Stimulated activated CD4-positive, alpha-beta T cell treated with anti-CD3 and anti-CD28 coated beads, Interleukin-1b, Interleukin-23, amount 100 ng/mL, for 24 hours (primary cell): ENCODE measurements at regions not wholly inside any gene's neighbourhood (a gene's known extent, or its start where the extent isn't known, plus 50 kb on each side); places are given as distances from the start of the nearest gene placed in this dataset.

ENCODE experiments used
- DNase-seq, 4 experiments: peaks; one replicate each; pipeline ENCODE4 v3.0.0-alpha.2; 2020; ENCODE audit warnings: low read depth in 4 of 4, low spot score in 1 of 4

DNA sequence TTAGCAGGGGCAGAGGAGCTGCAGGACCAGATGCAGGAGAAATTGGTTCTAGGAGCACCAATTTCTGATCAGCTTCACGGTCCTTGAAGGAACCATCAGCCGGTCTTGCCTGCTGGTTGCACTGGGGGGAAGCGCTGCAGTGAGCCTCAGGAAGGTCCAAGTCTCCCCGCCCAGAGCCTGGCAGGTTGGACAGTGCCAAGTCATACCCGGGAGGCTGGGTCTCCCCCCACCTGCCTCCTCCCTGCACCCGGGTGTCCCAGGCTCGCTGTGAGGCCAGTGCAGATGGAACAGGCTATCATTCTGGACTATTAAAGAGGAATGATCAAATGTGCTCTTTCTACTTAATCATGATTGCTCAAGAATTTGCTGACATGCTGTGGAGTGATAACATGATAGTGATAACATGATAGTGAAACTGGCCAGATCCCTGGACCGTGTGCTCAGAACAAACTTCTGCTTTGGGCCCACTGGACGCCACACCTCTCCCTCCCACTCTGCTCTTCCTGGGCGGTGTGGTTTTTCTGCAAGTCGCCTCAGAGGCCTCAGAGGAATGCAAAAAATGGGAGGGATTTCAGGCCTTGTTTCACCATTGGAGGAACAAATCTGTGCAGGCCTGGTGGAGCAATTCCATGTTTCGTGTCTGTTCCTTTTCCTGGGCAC is 236.0 kb downstream of the IRF8 start:
- no peak for DNase-seq

DNA sequence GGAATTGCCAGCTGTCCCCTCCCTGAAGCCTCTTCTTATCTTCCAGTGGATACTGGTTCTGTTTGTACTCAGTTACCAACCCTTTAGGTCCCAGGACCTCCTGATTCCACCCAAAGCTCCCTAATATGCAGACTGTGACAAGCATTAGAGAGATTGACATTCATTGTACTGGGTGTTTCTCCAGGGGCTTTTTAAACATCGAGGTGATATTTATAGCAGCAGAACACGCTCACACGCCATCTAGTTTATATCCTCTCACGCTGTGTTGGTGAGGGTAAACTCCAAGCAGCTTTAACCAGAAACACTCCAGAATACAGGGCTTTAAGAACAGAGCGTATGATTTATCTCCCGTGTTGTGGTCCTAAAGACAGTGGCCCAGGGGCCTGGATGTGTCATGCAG is 238.4 kb downstream of the IRF8 start:
- no peak for DNase-seq

DNA sequence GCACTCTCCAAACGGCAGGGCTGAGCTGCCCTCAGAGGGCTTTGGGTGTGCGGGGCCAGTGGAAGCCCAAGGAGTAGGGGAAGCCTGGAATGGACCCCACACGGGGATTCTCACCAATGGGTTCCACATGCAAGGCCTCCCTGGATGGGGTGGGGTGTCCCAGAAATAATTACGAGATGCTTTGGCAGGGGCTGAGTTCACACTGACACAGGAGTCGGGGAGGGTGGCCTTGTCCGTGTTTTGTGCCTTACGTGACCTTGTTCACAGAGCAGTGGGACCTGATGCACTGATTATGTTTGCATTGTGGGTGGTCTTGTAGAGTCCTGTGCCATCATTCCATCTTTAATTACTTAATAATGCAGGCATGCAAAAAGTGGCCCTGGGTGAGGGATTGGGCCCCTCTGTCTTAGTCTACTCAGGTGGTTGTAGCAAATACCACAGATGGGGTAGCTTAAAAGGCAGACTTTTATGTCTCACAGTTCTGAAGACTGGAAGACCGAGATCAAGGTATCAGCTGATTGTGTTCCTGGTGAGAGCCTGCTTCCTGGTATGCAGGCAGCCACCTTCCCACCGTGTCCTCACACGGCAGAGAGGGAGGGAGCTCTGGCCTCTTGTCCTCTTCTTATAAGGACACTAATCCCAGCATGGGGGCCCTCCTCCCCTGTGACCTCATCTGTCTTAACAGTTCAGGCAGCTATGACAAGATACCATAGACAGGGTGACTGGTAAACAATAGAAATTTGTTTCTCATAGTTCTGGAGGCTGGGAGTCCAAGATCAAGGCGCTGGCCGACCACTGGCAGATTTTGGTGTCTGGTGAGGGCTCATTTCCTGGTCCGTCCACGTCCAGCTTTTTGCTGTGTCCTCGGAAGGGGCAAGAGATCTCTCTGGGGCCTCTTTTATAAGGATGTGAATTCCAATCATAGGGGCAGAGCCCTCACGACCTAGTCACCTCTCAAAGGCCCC is 239.4 kb downstream of the IRF8 start:
- DNase-seq = no peak

DNA sequence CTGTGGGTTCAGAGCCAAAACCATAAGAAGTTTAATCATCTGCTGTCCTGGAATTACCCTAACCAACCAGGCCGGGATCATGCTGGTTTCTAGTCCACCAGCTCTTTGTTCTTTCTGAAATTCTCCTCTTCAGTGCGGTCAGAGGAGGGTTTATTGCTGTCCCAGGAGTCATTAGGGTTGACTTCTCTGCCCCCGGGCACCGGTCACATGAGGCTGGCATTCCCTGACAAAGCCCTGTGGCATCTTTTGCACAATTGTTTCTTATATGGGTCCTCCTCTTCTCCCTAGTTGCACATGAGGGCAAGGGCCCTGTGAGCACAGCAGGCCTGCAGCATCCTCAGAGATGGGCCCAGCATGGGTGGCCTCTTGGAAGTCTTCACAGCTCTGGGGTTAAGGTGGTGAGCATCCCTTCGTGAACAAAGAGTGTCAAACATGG is 243.9 kb downstream of the IRF8 start:
- no peak for DNase-seq

DNA sequence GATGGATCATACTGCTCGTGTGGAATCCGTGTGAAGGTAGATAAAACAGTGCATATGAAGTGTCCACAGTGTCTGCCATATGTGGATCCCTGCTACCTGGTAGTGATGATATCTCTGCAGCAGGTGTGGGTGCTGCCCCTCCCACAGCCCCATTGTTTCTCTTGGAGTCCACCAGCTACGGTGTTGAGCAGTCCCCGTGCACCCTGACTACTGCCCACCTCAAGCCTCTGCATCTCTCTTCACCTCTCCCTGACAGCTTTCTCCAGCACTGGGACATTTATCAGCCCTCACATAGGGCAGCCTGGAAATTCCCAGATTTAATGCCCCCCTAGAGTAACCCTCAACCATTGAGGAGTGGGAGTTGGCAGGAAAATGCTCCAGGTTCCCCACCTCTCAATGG is 244.7 kb downstream of the IRF8 start:
- no peak for DNase-seq

DNA sequence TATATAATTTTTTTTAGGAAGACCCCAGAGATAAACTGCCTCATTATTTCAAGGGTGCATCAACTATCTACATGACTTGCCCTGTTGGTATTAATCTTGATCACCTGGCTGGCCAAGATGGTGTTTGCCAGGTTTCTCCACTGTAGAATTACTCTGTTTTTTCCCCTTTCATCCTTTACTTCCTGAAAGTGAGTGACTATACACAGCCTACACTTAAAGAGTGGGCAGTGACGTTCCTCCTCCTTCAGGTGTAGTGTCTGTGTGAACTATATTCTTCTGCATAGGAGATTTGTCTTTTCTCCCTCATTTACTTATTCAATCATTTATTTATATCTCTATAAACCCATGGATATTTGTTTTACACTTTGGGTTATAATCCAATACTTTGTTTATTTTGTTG is 246.7 kb downstream of the IRF8 start:
- no peak for DNase-seq

DNA sequence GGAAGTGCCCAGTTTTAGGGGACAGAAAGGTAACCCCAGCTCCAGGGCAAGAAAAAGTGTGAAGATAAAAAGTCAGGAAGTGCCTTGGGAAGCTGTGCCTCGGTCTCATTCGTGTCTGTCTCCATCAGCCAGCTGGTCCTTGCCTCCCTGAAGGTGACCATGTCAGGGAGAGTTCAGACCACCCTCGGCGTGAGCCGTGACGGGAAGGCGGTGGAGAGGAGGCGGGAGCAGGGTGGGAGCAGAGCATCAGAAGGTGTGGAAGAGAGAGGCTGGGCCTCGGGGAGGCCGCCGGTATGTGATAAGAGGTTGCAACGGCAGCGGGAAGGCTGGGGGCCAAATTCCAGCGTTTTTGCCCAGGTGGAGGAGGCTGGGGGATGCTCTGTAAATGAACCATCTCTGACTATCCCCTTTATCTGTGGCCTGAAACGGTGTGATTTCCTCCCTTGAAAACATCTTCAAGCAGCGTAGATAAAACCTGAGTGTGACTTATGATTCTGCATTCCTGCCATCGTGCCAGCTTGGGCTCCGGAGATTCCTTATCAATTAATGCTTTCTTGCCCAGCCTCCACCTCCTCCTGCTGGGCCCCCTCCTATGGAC is 251.8 kb downstream of the IRF8 start:
- no peak for DNase-seq

DNA sequence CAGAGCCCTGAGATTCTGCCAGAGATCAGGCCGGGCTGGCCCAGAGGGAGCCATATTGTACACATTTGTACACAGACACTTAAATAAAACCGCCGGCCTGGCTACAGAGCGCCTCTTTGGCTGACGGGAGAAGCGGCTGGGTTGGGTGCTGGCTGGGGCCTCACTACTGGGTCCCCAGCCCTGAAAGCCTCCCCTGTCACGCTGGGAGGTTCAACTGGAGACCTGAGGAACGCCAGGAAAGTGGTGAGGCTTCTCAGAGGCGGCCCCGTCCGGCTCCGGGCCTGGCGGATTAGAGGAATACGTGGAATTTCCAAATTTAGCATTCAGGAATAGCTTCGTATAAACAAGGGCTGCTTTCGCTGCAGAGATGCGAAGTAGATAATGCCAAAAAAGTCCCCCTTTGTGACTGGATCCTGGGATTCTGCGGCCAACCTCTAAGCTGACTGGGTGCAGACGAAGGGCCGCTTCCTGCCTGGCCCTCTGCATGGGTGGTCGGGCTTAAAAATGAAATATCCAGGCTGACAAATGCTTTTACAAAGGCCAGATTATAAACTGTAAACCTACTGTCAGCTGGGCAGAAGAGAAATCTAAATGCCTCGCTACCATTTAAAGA is 252.4 kb downstream of the IRF8 start:
- no peak for DNase-seq

DNA sequence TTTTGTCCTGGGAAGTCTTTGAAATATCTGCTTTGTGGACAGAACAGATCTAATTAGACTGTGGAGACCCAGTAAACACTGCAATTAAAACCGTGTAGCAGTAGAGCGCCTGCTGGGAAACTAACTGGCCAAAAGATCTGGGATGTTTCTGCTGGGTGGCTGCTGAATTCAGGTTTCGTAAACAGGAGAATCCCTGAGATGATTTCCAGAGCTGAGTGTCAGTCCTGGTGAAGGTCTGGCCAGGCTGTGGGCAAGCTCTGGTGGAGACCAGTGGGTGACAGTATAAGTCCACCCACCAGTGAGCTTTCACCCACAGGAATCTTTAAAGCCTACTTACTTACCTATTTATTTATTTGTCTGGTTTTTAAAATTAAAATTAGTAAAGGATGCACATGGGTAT is 257.2 kb downstream of the IRF8 start:
- no peak for DNase-seq

DNA sequence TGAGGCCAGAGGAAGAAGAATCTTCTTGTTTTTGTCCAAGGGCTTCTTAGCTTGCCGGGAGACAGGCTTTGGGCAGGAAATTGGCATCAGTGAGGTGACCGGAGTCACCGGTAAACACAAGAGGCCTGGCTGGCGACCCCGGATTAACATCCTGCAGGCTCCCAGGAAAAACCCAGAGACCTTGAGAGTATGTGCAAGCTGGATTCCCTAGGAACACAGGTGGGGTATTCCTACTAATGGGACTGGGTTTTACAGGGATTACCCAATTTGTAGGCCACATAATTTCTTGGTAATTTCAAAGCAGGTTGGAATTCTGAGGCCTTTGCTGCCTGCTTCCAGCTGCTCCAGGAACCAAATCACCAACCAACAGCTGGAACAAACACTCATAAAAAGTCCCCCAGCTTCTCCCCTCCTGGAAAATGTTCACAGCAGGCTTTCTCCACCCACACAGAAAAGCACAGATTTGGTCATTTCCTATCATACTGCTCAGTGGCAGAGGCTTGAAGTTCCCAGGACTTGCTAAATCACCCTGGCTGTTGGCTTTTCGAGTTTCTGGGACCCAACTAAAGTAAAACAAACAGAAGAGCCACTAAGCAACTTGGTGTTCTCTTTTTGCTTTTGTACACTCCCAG is 258.8 kb downstream of the IRF8 start:
- DNase-seq = no peak

DNA sequence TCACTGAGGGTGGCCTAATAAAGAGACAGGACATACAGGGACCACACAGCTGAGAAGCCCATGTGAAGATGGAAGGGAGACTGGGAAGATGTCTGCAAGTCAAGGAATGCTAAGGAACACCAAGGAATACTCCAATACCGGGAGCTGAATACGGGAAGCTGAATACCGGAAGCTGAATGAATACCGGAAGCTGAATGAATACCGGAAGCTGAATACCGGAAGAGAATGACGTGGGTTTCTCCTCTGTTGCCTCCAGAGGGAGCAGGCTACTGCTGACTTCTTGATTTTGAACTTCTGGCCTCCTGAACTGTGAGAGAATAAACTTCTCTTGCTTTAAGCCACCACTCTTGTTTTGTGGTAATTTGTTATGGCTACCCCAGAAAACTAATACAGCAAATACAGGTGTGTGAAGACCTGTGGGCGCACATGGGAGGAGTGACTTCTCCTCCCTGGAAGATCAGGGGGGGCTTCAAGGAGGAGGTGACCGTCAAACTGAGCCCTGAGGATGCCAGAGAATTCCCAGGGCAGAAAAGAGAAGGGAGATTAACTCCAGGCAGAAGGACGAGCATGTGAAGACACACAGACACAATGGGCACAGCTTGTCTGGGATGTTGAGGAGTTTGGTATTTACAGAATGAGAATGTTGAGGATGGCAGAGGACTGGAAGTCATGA is 259.9 kb downstream of the IRF8 start:
- no peak for DNase-seq

DNA sequence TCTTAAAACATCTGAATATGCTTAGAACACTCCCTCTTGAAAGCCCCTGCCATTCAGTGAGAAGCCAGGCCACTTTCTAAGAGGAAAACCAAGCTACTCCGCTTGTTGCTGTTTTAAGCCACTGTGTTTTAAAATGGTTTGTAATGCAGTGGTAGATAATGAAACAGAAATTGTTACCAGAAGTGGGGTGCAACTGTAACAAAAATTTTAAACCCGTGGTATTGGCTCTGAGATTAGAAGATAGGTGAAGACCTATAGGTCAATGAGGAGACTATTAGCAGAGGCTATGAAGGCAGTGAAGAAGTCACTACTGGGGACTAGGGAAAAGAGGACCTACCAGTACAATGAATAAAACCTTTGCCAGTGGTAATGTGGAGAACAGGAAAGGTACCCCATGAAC is 266.5 kb downstream of the IRF8 start:
- no peak for DNase-seq

DNA sequence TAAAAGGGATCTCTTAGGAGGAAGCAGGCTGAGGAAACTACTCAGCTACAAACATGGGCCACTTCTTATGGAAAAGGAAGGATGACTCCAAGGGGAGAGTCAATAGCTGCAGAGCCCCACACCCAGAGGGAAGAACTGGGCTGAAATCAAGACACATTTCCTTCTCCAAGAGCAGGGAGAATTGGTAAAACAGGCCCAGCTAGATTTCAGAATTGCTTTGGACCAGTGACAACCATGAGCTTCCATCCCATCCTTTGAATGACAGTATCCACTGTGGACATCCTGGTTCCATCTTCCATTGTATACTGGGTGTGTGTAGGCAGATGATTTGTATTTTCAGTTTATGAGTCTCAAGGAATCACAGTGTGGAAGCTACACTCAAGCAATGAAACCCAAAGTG is 267.5 kb downstream of the IRF8 start:
- no peak for DNase-seq

DNA sequence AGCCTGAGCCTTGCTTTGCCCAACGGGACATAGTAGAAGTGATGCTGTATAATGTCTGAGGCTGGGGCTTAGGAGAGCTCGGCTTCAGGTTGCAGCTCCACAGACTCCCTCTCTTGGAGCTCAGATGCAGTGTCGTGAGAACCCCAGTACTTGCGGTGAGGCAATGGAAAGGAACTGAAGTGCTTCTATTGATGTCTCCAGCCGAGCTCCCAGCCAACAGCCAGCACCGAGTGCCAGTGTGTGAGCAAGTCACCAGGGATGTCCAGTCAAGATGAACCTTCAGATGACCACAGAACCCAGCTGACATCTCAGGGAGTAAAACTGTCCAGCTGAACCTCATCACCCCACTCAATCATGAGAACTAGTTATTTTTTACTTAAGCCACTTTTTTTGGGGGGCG is 268.1 kb downstream of the IRF8 start:
- DNase-seq = no peak

DNA sequence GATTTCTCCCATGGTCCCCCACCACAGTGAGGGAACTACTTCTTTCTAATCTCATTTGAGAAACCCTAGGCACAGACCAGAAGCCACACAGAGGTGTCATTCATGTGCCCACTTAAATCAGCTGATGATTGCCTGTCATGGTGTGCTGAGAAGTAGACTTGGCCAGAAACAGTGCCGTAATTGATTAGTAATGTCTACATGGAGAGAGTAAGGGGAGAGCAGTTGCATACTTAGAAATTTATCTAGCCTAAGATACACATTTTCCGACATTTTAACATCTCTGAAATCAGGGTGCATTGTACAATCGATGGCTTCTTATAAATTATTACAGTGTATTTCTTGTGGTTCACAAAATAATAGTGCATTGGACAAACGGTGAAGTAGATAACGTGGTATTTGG is 271.8 kb downstream of the IRF8 start:
- no peak for DNase-seq

DNA sequence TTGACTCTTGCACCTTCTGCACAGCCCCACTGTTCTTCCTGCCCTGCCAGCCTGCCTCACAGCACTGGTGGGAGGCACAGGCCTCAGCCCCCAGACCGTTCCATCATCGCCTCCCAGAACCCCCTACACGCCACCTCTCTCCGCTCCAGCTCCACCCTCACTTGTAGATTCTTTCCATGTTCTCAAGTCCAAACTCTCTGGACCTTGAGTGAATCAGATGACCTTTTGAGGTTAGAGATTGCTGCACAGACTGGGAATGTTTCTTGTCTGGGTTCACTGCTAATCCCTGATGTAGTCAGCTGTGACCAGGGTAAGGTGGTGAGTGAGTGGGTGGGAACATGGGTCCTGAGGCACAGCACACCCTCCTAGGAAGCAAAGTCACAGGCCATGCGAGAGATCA is 272.4 kb downstream of the IRF8 start:
- DNase-seq = no peak

DNA sequence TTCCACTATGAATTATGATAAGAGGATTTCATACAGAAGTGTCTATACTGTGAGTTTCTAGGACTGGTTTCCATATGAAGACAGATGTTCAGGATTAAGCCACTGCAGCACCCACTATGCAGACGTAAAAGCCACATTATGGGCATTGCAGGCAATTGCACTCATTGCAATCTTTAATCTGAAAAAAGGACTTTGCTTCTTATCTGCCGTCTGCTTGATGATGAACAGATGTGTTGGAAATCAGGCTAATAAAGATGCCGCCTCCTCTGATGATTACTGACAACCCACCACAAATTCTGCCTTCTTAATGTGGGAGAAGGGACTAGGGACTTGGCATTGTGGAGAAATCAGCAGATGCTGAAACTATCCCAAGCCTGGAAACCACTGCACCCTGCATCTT is 276.9 kb downstream of the IRF8 start:
- DNase-seq = no peak

DNA sequence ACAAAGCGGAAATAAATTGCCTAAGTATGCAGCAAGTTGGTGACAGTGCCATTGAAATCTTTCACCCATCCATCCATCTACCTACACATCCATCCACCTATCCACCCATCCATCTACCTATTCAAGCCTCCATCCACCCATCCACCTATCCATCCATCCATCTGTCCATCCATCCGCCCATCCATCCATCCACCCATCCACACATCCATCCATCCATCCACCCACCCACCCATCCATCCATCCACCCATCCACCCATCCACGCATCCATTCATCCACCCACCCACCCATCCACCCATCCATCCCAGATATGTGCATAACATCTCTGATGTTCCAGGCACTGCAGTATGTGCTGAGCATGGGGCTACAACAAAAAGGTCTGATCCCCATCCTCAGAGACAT is 277.5 kb downstream of the IRF8 start:
- DNase-seq = no peak

DNA sequence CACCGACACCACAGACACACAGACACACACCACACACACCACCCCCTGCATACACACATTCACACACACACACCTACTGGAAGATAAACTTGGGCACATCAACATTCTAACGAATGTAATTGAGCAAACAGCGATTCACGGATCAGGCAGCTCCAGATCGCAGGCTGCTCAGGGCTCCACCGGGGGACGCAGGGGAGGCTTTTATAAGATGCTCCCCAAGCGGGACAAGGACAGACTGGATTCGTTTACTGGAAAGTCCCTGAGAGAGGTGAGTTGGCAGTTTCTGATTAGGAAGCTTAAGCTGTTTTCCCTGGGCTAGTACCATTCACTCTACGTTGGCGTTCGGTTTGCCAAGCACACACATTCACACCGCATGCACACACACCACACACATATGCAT is 281.3 kb downstream of the IRF8 start:
- DNase-seq = no peak

DNA sequence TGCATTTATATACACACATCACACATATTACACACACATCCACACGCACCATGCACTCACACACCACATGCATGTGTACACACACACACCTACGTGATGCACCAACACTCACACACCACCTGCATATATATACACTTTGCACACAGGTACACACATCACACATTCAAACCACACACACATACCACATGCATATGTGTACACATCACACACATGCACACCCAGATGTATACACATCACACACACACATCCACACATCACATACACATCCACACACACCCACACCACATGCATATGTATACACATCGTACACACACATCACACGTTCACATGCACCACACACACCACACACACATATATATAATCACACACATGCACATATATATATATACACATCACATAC is 281.8 kb downstream of the IRF8 start:
- DNase-seq = no peak

DNA sequence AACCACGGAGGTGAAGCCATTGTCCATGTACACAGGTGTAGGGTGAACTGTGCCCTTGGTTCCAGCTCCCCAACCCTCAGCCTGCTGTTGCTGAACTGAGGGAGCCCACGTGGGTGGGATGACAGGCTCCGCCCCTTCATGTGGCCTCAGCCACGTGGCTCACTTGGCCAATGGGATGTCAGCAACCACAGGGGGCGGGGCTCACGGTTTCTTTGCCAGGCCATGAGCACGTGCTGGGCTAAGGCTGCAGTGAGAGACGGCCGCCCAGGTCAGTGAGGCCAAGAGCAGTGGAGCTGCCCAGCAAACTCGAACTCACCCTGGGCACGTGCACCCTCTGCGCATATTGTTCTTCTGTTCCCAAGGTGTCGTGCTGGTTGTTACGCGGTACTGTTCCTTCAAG is 282.6 kb downstream of the IRF8 start:
- no peak for DNase-seq
